Lower lobe of right lung (tissue), 2 donors: ENCODE measurements at regions not wholly inside any gene's neighbourhood (a gene's known extent, or its start where the extent isn't known, plus 50 kb on each side); places are given as distances from the start of the nearest gene placed in this dataset.

Experiments
- ATAC-seq, 2 donors: fragments of 200-7000 bp; cut with Tn5 transposase; one replicate each; pipeline ENCODE4 v1.9.1; 2020 to 2022; ENCODE audit warnings: mild to moderate bottlenecking in 2 of 2, moderate library complexity in 2 of 2
- DNase-seq: peaks from one replicate; pipeline ENCODE4 v3.0.0-alpha.2; 2020
- H3K27ac ChIP-seq: fragments of 200-600 bp; one replicate; pipeline ENCODE4 v1.8.0; 2022
- H3K27me3 ChIP-seq: fragments of 200-600 bp; one replicate; pipeline ENCODE4 v1.8.0; 2022; ENCODE audit warnings: low read depth
- H3K36me3 ChIP-seq: fragments of 200-600 bp; one replicate; pipeline ENCODE4 v1.8.0; 2022; ENCODE audit warnings: mild to moderate bottlenecking
- H3K4me1 ChIP-seq: fragments of 200-600 bp; one replicate; pipeline ENCODE4 v1.8.0; 2022
- H3K4me3 ChIP-seq: fragments of 200-600 bp; one replicate; pipeline ENCODE4 v1.8.0; 2022; ENCODE audit warnings: mild to moderate bottlenecking
- H3K9me3 ChIP-seq: fragments of 200-600 bp; one replicate; pipeline ENCODE4 v1.8.0; 2022
- CTCF ChIP-seq: fragments of 200-600 bp; IDR thresholded peaks from one replicate; pipeline ENCODE4 v1.8.0; 2022; ENCODE audit warnings: antibody characterized with exemption, mild to moderate bottlenecking
- intact Hi-C: fragments of 100-400 bp; cut with DNase I; formaldehyde crosslinking; loops from one replicate; pipeline ENCODE4 v1.11.0; 2022
- donor health status: DM: no; HTN: yes; CAD: no; lungs with severe emphysema.

GRCh38 chr2:238975408-238975807 lies 127.5 kb downstream of the TWIST2 start:
- DNase-seq: no peak
- no peak for TF ChIP-seq CTCF
- intact Hi-C loops: no loop called here
- Histone ChIP-seq H3K27ac (no peak overlapping the region), H3K9me3 (no peaks in the 10 kb centered on the region), H3K36me3 (no peaks in the 10 kb centered on the region), H3K27me3 (peaks cover 6% of the 10 kb centered on the region), H3K4me1 (no peaks in the 10 kb centered on the region), H3K4me3 (no peak overlapping the region)
- no peak for ATAC-seq

- no peak for ATAC-seq
- DNase-seq: no peak
- Histone ChIP-seq H3K4me3 (no peak overlapping the region), H3K4me1 (no peaks in the 10 kb centered on the region), H3K27ac (no peak overlapping the region), H3K9me3 (no peaks in the 10 kb centered on the region), H3K27me3 (no peaks in the 10 kb centered on the region), H3K36me3 (no peaks in the 10 kb centered on the region)
- intact Hi-C loops: no loop called here
- no peak for TF ChIP-seq CTCF
Observed at GRCh38 chr2:238978497-238978896, 130.6 kb downstream of the TWIST2 start.

GRCh38 chr2:238979636-238980035 lies 131.8 kb downstream of the TWIST2 start:
- Histone ChIP-seq H3K4me3 (no peak overlapping the region), H3K36me3 (no peaks in the 10 kb centered on the region), H3K9me3 (no peaks in the 10 kb centered on the region), H3K4me1 (no peaks in the 10 kb centered on the region), H3K27ac (no peak overlapping the region), H3K27me3 (no peaks in the 10 kb centered on the region)
- DNase-seq (no peak), ATAC-seq (no peak)
- intact Hi-C loops: no loop called here
- TF ChIP-seq CTCF: no peak

- Histone ChIP-seq H3K4me1 (no peaks in the 10 kb centered on the region), H3K9me3 (no peaks in the 10 kb centered on the region), H3K4me3 (no peak overlapping the region), H3K36me3 (no peaks in the 10 kb centered on the region), H3K27ac (no peak overlapping the region), H3K27me3 (peaks cover 12% of the 10 kb centered on the region)
- TF ChIP-seq CTCF: no peak
- intact Hi-C loops: no loop called here
- DNase-seq: no peak
- no peak for ATAC-seq
Observed at GRCh38 chr2:238985041-238985729, 137.3 kb downstream of the TWIST2 start.

GRCh38 chr2:238985931-238986446 lies 138.1 kb downstream of the TWIST2 start:
- DNase-seq (no peak), ATAC-seq (peak in 1 of 2 donors; percentile 15)
- no peaks in the 10 kb centered on the region for H3K9me3 ChIP-seq
- H3K36me3 ChIP-seq: no peaks in the 10 kb centered on the region
- H3K4me3 ChIP-seq: no peak overlapping the region
- no peak for TF ChIP-seq CTCF
- intact Hi-C loops: no loop called here
- H3K27ac ChIP-seq: no peak overlapping the region
- peaks cover 12% of the 10 kb centered on the region for H3K27me3 ChIP-seq
- no peaks in the 10 kb centered on the region for H3K4me1 ChIP-seq
